Panc1 (cell line): ENCODE measurements at regions not wholly inside any gene's neighbourhood (a gene's known extent, or its start where the extent isn't known, plus 50 kb on each side); places are given as distances from the start of the nearest gene placed in this dataset.

Source experiments
- POLR2AphosphoS5 ChIP-seq: IDR thresholded peaks from 2 replicates; pipeline ENCODE4 v1.6.1; 2012; ENCODE audit warnings: mild to moderate bottlenecking, low read depth, low read length, moderate library complexity
- SIN3A ChIP-seq: IDR thresholded peaks from 2 replicates; pipeline ENCODE4 v1.6.1; 2012; ENCODE audit warnings: low read depth, mild to moderate bottlenecking, low read length, moderate library complexity, borderline replicate concordance; ENCODE audit not compliant: insufficient read depth
- TCF7L2 ChIP-seq: IDR thresholded peaks from 2 replicates; pipeline ENCODE4 v1.6.1; 2011; ENCODE audit warnings: mild to moderate bottlenecking, low read depth, low read length, inconsistent platforms
- TF ChIP-seq, protein P1 (sequence below): fragments of 450-650 bp; IDR thresholded peaks from 2 replicates; pipeline ENCODE4 v1.5.1; 2017; ENCODE audit warnings: mild to moderate bottlenecking
- TF ChIP-seq, protein P2 (sequence below), 2 experiments: IDR thresholded peaks; 2 replicates each; pipeline ENCODE4 v1.6.1; 2011 to 2012; ENCODE audit warnings: low read depth in 2 of 2, control low read depth in 1 of 2, low read length in 1 of 2, mild to moderate bottlenecking in 1 of 2, moderate library complexity in 1 of 2; ENCODE audit not compliant: insufficient read depth in 1 of 2

DNA sequence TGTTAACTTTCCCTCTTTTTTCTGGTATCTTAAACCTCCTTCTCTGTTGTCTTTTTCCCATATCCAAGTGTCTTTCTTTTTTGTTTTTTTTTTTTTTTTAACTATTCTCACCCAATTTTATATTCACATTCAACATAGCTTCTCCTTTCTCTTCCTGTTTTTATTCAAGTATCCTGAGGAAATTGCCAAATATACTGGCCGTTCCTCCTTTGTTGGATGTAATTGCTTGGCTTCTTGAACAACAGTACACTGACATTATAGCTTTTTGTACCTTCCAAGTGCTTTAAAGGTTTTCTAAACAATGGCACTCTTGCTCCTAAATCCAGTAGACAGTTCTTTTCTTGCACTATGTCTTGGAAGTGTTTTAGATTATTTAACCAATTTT lies 1146.8 kb downstream of the MAT2B start:
- TF ChIP-seq, protein P1, sequence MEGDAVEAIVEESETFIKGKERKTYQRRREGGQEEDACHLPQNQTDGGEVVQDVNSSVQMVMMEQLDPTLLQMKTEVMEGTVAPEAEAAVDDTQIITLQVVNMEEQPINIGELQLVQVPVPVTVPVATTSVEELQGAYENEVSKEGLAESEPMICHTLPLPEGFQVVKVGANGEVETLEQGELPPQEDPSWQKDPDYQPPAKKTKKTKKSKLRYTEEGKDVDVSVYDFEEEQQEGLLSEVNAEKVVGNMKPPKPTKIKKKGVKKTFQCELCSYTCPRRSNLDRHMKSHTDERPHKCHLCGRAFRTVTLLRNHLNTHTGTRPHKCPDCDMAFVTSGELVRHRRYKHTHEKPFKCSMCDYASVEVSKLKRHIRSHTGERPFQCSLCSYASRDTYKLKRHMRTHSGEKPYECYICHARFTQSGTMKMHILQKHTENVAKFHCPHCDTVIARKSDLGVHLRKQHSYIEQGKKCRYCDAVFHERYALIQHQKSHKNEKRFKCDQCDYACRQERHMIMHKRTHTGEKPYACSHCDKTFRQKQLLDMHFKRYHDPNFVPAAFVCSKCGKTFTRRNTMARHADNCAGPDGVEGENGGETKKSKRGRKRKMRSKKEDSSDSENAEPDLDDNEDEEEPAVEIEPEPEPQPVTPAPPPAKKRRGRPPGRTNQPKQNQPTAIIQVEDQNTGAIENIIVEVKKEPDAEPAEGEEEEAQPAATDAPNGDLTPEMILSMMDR, result no peak
- TF ChIP-seq, protein P2, sequence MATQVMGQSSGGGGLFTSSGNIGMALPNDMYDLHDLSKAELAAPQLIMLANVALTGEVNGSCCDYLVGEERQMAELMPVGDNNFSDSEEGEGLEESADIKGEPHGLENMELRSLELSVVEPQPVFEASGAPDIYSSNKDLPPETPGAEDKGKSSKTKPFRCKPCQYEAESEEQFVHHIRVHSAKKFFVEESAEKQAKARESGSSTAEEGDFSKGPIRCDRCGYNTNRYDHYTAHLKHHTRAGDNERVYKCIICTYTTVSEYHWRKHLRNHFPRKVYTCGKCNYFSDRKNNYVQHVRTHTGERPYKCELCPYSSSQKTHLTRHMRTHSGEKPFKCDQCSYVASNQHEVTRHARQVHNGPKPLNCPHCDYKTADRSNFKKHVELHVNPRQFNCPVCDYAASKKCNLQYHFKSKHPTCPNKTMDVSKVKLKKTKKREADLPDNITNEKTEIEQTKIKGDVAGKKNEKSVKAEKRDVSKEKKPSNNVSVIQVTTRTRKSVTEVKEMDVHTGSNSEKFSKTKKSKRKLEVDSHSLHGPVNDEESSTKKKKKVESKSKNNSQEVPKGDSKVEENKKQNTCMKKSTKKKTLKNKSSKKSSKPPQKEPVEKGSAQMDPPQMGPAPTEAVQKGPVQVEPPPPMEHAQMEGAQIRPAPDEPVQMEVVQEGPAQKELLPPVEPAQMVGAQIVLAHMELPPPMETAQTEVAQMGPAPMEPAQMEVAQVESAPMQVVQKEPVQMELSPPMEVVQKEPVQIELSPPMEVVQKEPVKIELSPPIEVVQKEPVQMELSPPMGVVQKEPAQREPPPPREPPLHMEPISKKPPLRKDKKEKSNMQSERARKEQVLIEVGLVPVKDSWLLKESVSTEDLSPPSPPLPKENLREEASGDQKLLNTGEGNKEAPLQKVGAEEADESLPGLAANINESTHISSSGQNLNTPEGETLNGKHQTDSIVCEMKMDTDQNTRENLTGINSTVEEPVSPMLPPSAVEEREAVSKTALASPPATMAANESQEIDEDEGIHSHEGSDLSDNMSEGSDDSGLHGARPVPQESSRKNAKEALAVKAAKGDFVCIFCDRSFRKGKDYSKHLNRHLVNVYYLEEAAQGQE (IDR thresholded peaks at IDR 0.05; ENCODE audit: insufficient read depth in 1 of 2, low read depth in 2 of 2, low read length in 1 of 2), result no peak
- no peak for TF ChIP-seq SIN3A
- TF ChIP-seq POLR2AphosphoS5, result no peak
- no peak for TF ChIP-seq TCF7L2
